ENCODE measurements at regions not wholly inside any gene's neighbourhood (a gene's known extent, or its start where the extent isn't known, plus 50 kb on each side); places are given as distances from the start of the nearest gene placed in this dataset.

- DNase-seq, result no peak
Observed at GRCh38 chr11:19595499-19595839, 117.2 kb upstream of the NAV2 start.

GRCh38 chr11:19594326-19594725 is 118.3 kb upstream of the NAV2 start:
- no peak for DNase-seq

- no peak for DNase-seq
Observed at GRCh38 chr11:19592842-19593241, 119.8 kb upstream of the NAV2 start.

- no peak for DNase-seq
Observed at GRCh38 chr11:19589567-19590260, 122.9 kb upstream of the NAV2 start.

GRCh38 chr11:19587979-19588378 is 124.7 kb upstream of the NAV2 start:
- no peak for DNase-seq

- DNase-seq, result no peak
Observed at GRCh38 chr11:19580646-19581045, 132.0 kb upstream of the NAV2 start.

GRCh38 chr11:19579957-19580356 is 132.7 kb upstream of the NAV2 start:
- DNase-seq, result no peak

GRCh38 chr11:19578871-19579270 is 133.8 kb upstream of the NAV2 start:
- no peak for DNase-seq

- no peak for DNase-seq
Observed at GRCh38 chr11:19577976-19578619, 134.5 kb upstream of the NAV2 start.

- no peak for DNase-seq
Observed at GRCh38 chr11:19577391-19577975, 135.2 kb upstream of the NAV2 start.

GRCh38 chr11:19576903-19577302 is 135.7 kb upstream of the NAV2 start:
- DNase-seq, result no peak

- no peak for DNase-seq
Observed at GRCh38 chr11:19576054-19576453, 136.6 kb upstream of the NAV2 start.

GRCh38 chr11:19574916-19575315 is 137.7 kb upstream of the NAV2 start:
- DNase-seq, result no peak

- no peak for DNase-seq
Observed at GRCh38 chr11:19573666-19574065, 139.0 kb upstream of the NAV2 start.

- DNase-seq, result no peak
Observed at GRCh38 chr11:19571906-19572305, 140.7 kb upstream of the NAV2 start.

GRCh38 chr11:19570889-19571288 is 141.7 kb upstream of the NAV2 start:
- DNase-seq, result no peak

- no peak for DNase-seq
Observed at GRCh38 chr11:19567996-19568395, 144.6 kb upstream of the NAV2 start.

- no peak for DNase-seq
Observed at GRCh38 chr11:19566583-19567379, 145.9 kb upstream of the NAV2 start.

GRCh38 chr11:19565639-19566038 is 147.0 kb upstream of the NAV2 start:
- no peak for DNase-seq

- DNase-seq, result no peak
Observed at GRCh38 chr11:19562156-19562555, 150.5 kb upstream of the NAV2 start.

GRCh38 chr11:19561011-19561410 is 151.6 kb upstream of the NAV2 start:
- DNase-seq, result no peak

GRCh38 chr11:19560156-19560555 is 152.5 kb upstream of the NAV2 start:
- no peak for DNase-seq

- DNase-seq, result no peak
Observed at GRCh38 chr11:19559746-19560145, 152.9 kb upstream of the NAV2 start.

All from activated T-cell treated with anti-CD3 and anti-CD28 coated beads, Interleukin-2, amount 50 U/mL, for 48 hours (primary cell).